SHP77 treated with DMSO at 0.1 percent for 48 hours (cell line): ENCODE measurements at regions not wholly inside any gene's neighbourhood (a gene's known extent, or its start where the extent isn't known, plus 50 kb on each side); places are given as distances from the start of the nearest gene placed in this dataset.
"Not testable (repeated sequence)": the region's sequence is repeated elsewhere in the genome, so short reads cannot be mapped to it uniquely, and the experiment has no call there.

Experiments
- DNase-seq: peaks from one replicate; lab custom pipeline; 2025; lab: John Stamatoyannopoulos, UW

- DNase-seq: no peak
Observed at GRCh38 chr10:9219860-9220259, 1165.4 kb downstream of the GATA3 start.

DNA sequence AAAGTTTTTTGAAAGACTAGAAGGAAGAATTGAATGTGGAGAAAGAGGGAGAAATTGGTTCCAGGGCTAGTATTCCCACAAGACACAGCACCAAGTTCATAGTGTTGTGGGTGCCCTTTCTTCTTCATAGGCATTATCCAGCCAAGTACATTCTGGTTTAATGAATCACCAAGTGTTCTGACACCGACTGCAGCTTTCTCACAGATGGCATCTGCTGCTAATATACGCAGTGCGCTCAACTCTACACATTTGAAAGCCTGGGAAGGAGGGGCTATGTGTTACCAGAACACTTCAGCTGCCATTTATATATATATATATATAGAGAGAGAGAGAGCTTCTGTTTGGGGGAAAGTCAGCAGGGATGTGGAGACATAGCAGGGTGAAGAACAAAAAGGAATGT is 1168.4 kb downstream of the GATA3 start:
- no peak for DNase-seq

GRCh38 chr10:9227679-9228365 is 1173.3 kb downstream of the GATA3 start:
- DNase-seq: no peak

GRCh38 chr10:9228771-9229170 is 1174.3 kb downstream of the GATA3 start:
- DNase-seq: no peak

GRCh38 chr10:9229702-9230244 is 1175.3 kb downstream of the GATA3 start:
- no peak for DNase-seq

DNA sequence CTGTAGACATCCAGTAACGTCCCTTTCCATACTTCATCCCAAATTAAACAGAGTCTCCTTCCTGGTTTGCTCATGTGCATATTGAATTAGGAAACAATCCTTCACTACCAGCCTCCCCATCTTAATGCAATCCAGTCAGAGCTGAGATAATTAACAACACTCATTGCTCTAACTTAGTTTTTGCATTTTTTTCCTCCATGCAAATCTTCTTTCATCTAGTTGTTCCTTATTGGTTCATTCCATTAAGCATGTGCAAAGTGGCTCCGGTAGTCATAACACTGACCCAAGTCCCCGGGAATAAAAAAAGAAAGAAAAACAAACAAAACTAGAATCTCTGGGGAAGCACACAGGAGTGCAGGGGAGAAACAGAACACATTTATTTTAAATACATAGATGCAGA is 1176.1 kb downstream of the GATA3 start:
- no peak for DNase-seq

GRCh38 chr10:9234191-9234590 is 1179.7 kb downstream of the GATA3 start:
- no peak for DNase-seq

GRCh38 chr10:9238041-9238440 is 1183.6 kb downstream of the GATA3 start:
- DNase-seq: no peak

GRCh38 chr10:9239298-9239697 is 1184.8 kb downstream of the GATA3 start:
- DNase-seq: no peak

DNA sequence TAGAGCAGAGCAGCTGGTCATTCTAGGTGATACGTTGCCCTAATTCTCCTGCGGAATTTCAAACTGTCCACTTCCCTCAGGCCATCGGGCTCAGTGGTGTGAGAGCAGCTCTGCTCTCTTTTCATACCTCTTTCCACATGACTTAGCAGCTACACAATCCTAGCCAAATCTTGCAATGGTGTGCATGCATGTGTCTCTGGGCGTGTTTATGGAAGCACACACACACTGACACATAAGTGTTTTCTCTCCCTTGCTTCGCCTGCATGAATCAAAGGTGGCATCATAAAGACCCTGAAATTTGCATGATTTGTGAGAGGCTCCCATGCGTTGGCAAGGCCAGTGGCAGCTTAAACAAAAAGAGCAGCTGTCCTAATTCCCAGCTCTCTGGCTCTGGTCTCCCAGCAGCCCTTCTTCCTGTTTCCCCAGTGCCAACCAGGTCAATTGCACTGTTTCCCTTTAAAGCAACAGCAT is 1189.5 kb downstream of the GATA3 start:
- peak; percentile 41 for DNase-seq

DNA sequence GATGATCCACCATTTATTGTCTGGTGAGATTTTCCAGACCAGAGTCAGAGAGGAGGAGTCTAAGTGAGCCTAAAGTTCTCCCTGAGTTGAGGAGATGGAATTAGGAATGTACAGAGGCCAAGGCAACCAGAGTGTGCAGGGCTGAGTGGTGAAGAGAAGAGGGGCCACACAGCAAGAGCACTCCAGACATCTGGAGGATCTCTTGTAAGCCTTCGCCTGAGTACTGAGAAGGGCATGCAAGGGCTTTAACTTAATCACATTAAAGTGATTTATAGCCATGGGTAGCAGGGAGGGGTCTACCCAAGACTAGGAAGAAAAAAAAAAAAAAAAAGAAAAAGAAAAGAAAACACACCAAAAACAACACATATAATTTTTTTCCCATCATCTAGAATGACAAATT is 1190.4 kb downstream of the GATA3 start:
- no peak for DNase-seq

DNA sequence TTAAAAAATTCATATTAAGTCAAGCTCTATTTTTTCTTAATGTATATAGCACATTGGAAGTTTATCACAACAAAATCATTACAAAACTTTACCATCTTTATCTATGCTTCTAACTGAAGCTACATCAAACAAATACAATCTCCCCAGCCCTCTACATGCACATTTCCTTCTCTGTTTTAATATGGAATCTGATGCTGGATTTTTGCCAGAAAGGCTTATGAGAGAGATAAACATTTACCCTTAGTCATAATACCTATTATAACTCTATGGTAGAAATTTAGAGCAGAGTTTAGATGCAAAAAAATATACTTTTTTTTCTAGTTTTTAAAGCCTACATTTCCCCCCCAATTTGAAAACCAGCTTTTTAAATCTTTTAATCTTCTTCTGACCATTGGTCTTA is 1198.6 kb downstream of the GATA3 start:
- no peak for DNase-seq

- DNase-seq: no peak
Observed at GRCh38 chr10:9254353-9254752, 1199.9 kb downstream of the GATA3 start.

- DNase-seq: no peak
Observed at GRCh38 chr10:9260690-9261089, 1206.2 kb downstream of the GATA3 start.

- no peak for DNase-seq
Observed at GRCh38 chr10:9262770-9263169, 1208.3 kb downstream of the GATA3 start.

- DNase-seq: no peak
Observed at GRCh38 chr10:9268176-9268575, 1213.7 kb downstream of the GATA3 start.

DNA sequence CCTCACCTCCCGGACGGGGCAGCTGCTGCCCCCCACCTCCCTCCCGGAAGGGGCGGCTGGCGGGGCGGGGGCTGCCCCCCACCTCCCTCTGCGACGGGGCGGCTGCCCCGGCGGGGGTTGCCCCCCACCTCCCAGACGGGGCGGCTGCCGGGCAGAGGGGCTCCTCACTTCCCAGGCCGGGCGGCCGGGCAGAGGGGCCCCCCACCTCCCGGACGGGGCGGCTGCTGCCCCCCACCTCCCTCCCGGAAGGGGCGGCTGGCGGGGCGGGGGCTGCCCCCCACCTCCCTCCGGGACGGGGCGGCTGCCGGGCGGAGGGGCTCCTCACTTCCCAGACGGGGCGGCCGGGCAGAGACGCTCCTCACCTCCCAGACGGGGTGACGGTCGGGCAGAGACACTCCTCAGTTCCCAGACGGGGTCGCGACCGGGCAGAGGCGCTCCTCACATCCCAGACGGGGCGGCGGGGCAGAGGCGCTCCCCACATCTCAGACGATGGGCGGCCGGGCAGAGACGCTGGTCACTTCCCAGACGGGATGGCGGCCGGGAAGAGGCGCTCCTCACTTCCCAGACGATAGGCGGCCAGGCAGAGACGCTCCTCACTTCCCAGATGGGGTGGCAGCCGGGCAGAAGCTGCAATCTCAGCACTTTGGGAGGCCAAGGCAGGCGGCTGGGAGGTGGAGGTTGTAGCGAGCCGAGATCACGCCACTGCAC is 1218.8 kb downstream of the GATA3 start:
- not testable (repeated sequence) for DNase-seq

DNA sequence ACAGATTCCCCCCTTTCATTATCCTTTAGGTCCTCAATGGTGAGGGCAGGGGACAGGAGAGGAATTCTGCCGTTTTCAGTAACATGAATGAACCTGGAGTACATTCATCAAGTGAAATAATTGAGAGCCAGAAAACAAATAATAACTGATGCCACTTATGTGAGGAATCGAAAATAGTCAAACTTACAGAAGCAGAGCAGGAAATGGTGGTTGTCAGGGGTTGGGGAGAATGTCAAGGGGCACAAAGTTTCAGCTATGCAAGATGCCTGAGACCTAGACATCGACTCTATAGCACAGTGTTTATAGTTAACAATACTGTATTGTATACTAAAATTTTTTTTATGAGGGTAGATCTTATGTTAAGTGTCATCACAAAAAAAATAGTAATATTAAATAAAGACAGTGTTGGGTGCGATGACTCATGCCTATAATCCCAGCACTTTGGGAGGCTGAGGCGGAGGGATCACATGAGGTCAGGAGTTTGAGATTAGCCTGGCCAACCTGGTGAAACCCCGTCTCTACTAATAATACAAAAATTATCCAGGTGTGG is 1219.8 kb downstream of the GATA3 start:
- no peak for DNase-seq

DNA sequence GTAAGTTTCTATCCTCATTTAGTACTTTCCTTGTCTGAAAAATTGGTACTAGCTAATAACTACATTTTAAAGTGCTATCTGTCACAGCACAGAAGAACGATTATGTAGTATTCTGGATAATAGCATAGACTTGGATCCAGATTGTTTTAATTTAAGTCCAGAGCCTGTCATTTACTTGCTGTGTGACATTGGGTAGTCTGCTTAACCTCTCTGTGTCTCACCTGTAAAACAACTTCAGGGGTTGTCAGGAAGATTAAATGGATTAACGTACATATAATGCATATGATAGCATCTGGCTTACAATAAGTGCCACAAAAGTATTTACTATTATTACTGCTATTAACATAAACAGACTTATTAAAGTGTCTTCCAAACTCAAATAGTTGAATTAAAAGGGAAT is 1221.4 kb downstream of the GATA3 start:
- DNase-seq: no peak

GRCh38 chr10:9285690-9286089 is 1231.2 kb downstream of the GATA3 start:
- DNase-seq: no peak

DNA sequence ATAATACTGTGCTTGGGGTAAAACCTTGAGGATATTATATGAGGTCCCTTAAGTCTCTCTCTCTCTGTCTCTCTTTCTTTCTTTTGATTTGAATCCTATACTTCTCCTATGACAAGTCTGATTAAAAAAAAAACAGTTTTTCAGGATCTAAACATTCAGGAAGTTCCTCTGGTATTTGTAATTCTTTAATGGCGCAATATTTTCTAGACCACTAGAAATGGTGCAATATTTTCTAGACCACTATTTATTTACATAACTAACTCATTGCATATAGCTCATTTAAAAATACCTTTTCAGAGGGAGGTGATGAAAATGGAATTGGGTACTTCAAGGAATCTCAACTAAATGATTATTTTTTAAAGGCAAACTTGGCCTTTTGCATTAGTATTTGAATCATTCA is 1235.3 kb downstream of the GATA3 start:
- DNase-seq: no peak

DNA sequence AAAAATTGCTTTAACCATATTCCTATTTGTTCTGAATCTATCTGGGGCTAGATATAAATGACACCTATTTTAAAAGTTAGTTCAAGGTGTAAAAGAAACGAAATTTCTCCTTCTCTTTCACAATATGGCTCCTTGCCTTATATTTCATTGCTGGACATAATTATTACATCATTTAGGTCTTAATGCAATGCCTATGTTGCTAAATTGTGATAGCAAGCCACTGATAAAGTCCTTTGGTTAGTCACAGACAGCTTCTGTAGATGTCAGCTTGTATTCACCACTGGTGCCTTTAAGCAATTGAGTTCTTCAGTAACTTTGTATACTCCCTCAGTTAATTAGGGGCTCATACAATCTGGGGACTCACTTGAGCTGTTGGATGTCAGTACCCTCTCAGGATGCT is 1236.6 kb downstream of the GATA3 start:
- no peak for DNase-seq

GRCh38 chr10:9294132-9294663 is 1239.7 kb downstream of the GATA3 start:
- no peak for DNase-seq
